GM12873 (cell line): ENCODE measurements at regions not wholly inside any gene's neighbourhood (a gene's known extent, or its start where the extent isn't known, plus 50 kb on each side); places are given as distances from the start of the nearest gene placed in this dataset.

Experiments used
- TF ChIP-seq, protein P1 (sequence below): IDR thresholded peaks from 2 replicates; pipeline ENCODE4 v1.5.1; 2012; ENCODE audit warnings: low read depth, mild to moderate bottlenecking, moderate library complexity, low read length, control low read depth; ENCODE audit not compliant: insufficient read depth; ENCODE audit errors: missing control alignments

DNA sequence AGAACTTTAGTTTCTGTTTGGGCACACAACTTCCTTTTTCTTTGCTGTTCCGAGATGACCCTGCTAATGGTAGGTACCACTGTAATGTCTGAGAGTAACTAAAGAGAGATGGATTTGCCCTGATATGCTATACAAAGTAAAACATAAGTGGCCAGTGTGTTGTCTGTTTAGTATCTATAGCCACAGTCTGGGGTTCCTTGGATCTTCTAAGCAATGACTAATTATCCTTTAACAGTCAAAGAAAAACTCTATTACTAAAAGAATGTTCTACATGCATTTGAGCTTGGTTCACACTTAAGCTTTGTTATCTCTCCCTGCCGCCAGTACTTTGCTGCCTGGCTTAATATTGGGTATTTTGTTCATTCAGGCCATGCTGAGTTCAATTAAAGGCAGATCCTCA is 1051.9 kb upstream of the FLRT2 start:
- TF ChIP-seq, protein P1, sequence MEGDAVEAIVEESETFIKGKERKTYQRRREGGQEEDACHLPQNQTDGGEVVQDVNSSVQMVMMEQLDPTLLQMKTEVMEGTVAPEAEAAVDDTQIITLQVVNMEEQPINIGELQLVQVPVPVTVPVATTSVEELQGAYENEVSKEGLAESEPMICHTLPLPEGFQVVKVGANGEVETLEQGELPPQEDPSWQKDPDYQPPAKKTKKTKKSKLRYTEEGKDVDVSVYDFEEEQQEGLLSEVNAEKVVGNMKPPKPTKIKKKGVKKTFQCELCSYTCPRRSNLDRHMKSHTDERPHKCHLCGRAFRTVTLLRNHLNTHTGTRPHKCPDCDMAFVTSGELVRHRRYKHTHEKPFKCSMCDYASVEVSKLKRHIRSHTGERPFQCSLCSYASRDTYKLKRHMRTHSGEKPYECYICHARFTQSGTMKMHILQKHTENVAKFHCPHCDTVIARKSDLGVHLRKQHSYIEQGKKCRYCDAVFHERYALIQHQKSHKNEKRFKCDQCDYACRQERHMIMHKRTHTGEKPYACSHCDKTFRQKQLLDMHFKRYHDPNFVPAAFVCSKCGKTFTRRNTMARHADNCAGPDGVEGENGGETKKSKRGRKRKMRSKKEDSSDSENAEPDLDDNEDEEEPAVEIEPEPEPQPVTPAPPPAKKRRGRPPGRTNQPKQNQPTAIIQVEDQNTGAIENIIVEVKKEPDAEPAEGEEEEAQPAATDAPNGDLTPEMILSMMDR = no peak

DNA sequence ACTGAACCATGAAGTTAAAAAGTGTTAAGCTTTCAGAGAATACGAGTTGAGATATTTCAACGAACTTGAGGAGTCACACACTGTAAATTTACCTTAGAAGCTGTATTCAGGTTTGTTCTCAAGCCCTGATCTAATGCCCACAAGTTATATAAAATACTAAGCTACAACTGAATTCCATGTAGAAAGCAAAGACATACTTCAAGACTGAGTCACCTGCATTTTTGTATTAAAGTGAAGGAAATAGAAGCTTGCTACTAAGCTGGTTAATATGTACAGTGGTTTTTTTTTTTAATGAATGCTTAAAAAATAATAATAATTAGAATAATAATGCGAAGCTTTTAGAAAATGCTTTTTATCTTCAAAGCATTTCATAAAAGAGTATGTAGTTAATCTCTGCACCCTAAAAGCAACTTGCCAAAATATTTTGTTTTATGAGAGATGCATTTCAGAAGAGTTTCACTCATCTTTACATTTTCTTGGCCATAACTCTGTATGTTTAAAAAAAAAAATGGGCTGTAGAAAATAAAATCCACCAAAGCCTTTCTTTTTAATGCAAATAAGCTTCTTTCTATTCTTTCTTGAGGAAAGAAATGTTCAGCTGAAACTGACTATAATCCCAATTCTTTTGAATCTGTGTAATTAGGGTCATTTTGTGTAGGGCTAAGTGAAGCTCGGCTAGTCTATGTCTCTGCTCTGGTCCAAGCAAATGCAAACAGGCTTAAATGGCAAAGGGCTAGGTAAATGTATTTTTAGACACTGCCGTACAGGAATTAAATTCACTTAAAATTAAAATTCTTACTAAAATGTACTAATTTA is 1047.5 kb upstream of the FLRT2 start:
- TF ChIP-seq, protein P1 = no peak

DNA sequence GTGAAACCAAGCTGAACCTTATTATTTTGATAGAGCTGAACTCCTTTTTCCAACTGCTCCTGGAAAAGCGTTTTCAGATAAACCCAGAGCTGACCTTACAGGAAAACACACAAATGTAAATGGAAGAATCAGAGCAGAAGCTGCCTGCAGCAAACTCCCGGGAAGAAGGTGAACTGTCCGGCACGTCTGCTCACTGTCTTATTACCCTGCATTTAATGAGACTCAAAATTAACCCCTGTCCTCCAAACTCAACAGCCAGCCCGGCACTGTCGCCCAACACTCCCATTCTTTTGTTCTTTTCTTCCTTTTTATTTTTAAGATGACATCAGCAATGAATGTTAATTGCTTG is 1046.9 kb upstream of the FLRT2 start:
- TF ChIP-seq, protein P1 = no peak

DNA sequence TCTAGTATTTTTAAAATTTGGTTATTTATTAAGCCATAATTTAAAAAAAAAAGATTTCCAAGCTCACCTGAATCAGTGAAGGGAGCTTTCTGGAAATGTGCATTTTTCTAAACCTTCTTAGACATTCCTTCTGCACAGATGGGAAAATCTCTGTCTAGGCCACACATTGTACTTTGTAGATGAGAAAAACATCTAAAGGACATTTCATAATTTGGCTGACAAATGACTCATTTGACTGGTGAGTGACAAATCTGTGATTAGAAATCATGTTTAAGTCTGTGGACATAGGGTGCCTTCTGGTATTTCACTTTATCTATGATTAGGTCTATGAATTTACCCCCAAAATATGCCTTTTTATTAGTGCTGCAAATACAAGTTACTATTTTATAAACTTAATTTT is 1044.9 kb upstream of the FLRT2 start:
- TF ChIP-seq, protein P1 = no peak

DNA sequence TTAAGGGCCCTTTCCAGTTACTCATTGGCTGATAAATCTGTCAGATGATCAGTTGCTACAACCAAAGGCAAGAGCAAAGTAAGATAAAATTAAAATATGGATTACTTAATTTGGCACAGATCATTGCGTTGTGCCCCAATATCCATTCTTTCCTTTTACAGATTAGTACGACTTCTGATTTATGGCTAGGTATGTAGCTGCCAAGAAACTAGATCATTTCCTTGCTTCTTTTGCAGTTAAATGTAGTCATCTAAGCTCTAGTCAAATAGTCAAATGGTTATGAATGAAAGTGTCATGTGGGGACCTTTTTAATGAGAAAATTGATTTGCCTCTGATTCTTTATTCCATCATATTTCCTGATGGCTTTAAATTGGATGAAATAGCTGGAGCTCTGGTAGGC is 1039.9 kb upstream of the FLRT2 start:
- TF ChIP-seq, protein P1 = no peak

DNA sequence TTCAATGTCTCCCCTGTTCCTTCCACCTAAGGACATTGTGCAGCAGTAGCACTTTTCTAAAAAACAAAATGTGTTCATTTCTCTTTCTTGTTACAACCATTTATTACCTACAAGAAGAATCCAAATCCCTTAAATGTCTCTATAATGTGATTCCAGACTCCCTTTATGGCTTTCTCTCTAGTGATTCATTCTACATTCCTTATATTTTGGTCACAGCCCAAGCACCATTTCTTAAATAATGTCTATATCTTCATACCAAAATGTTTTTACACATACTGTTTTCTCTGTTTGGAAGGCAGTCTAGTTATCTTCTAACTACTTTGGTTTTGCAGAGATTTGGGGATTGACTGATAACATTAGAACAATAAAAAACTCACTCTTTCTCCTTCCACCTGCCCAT is 1037.3 kb upstream of the FLRT2 start:
- TF ChIP-seq, protein P1 = no peak

DNA sequence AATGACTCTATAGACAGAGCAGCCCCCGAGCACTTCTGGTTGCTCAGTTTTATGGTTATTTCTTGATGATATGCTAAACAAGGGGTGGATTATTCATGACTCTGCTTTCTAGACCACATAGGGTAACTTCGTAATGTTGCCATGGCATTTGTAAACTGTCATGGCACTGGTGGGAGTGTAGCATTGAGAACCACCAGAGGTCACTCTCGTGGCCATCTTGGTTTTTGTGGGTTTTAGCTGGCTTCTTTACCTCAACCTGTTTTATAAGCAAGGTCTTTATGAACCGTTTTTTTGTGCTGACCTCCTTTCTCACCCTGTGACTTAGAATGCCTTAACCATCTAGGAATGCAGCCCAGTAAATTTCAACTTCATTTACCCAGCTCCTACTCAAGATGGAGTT is 1036.2 kb upstream of the FLRT2 start:
- TF ChIP-seq, protein P1 = no peak

DNA sequence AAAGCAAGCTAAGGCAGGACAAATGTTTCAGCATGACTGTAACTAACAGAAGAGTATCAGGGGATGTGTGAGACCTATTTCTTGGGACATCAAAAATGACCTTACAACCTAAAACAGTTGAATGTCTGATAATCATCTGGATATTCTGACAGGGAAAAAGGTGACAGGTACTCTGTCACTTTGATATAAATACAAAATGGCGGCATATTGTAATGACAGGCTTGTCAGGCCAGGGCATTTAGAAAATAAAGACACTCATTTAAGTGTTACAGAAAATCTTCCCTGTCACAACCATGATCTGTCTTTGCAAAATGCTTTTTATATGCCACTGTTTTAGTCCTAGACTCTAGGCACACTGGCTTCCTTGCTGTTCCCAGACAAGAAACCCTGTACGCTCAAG is 1033.3 kb upstream of the FLRT2 start:
- TF ChIP-seq, protein P1 = no peak
